Panc1 (cell line): ENCODE measurements at regions not wholly inside any gene's neighbourhood (a gene's known extent, or its start where the extent isn't known, plus 50 kb on each side); places are given as distances from the start of the nearest gene placed in this dataset.
"Not testable (repeated sequence)": the region's sequence is repeated elsewhere in the genome, so short reads cannot be mapped to it uniquely, and the experiment has no call there.

ENCODE experiments used
- ATAC-seq: fragments of 200-7000 bp; cut with Tn5 transposase; 2 replicates; pipeline ENCODE4 v1.9.1; 2020; ENCODE audit warnings: mild to moderate bottlenecking, moderate library complexity
- BruUV-seq: library from RNA; stranded (reverse); fragments of 400-500 nt; replicated peaks from 2 replicates; lab custom pipeline; 2021; lab: Mats Ljungman, UMichigan
- CTCF ChIA-PET: fragments of 300-600 bp; sonication (Branson Sonifier 250); formaldehyde crosslinking; loops from one replicate; lab custom pipeline; 2022; ENCODE audit warnings: antibody characterized with exemption; lab: Charles Lee
- POLR2A ChIA-PET: fragments of 300-600 bp; sonication (Branson Sonifier 250); formaldehyde crosslinking; loops from one replicate; lab custom pipeline; 2022; ENCODE audit warnings: antibody characterized with exemption; lab: Charles Lee
- DNase-seq: peaks from one replicate; pipeline ENCODE4 v3.0.0-alpha.2; 2010; ENCODE audit warnings: low read depth, low spot score
- H3K27ac ChIP-seq: 2 replicates; pipeline ENCODE4 v1.5.1; 2011; ENCODE audit warnings: mild to moderate bottlenecking, low read length, inconsistent platforms
- H3K27me3 ChIP-seq: fragments of 200-500 bp; sonication (Bioruptor generic); 2 replicates; pipeline ENCODE4 v1.6.0; 2014; ENCODE audit warnings: low read length, inconsistent platforms; ENCODE audit not compliant: control insufficient read depth, insufficient read depth
- H3K36me3 ChIP-seq: fragments of 200-500 bp; sonication (Bioruptor generic); 2 replicates; pipeline ENCODE4 v1.5.1; 2014; ENCODE audit warnings: inconsistent platforms, mild to moderate bottlenecking, low read length, moderate library complexity; ENCODE audit not compliant: control insufficient read depth, insufficient read depth
- H3K4me1 ChIP-seq: 2 replicates; pipeline ENCODE4 v1.5.1; 2011; ENCODE audit warnings: inconsistent platforms, mild to moderate bottlenecking, low read length, moderate library complexity; ENCODE audit not compliant: control insufficient read depth, insufficient read depth
- H3K4me3 ChIP-seq, 2 experiments: 2 replicates each; pipeline ENCODE4 v1.5.1; 2011 to 2012; ENCODE audit warnings: low read depth in 2 of 2, low read length in 2 of 2, mild to moderate bottlenecking in 2 of 2, inconsistent platforms in 1 of 2, moderate library complexity in 1 of 2
- H3K9me3 ChIP-seq: fragments of 200-500 bp; sonication (Bioruptor generic); 2 replicates; pipeline ENCODE4 v1.5.1; 2014; ENCODE audit warnings: low read depth, mild to moderate bottlenecking, inconsistent platforms, low read length, moderate library complexity; ENCODE audit not compliant: control insufficient read depth, insufficient read depth
- CTCF ChIP-seq: fragments of 450-650 bp; IDR thresholded peaks from 2 replicates; pipeline ENCODE4 v1.5.1; 2017; ENCODE audit warnings: mild to moderate bottlenecking
- POLR2AphosphoS5 ChIP-seq: IDR thresholded peaks from 2 replicates; pipeline ENCODE4 v1.6.1; 2012; ENCODE audit warnings: mild to moderate bottlenecking, low read depth, low read length, moderate library complexity
- REST ChIP-seq, 2 experiments: IDR thresholded peaks; 2 replicates each; pipeline ENCODE4 v1.6.1; 2011 to 2012; ENCODE audit warnings: low read depth in 2 of 2, control low read depth in 1 of 2, low read length in 1 of 2, mild to moderate bottlenecking in 1 of 2, moderate library complexity in 1 of 2; ENCODE audit not compliant: insufficient read depth in 1 of 2
- SIN3A ChIP-seq: IDR thresholded peaks from 2 replicates; pipeline ENCODE4 v1.6.1; 2012; ENCODE audit warnings: low read depth, mild to moderate bottlenecking, low read length, moderate library complexity, borderline replicate concordance; ENCODE audit not compliant: insufficient read depth
- TCF7L2 ChIP-seq: IDR thresholded peaks from 2 replicates; pipeline ENCODE4 v1.6.1; 2011; ENCODE audit warnings: mild to moderate bottlenecking, low read depth, low read length, inconsistent platforms
- in situ Hi-C: cut with HindIII; loops from 2 replicates; pipeline ENCODE4 v1.10.0; 2016; ENCODE audit warnings: low sequenced_read_pairs, low pct_unique_long_range_greater_than_20kb
- intact Hi-C: fragments of 100-400 bp; cut with micrococcal nuclease; formaldehyde crosslinking; loops from one replicate; pipeline ENCODE4 v1.10.0; 2022; ENCODE audit not compliant: unreplicated experiment

- no peak for DNase-seq
- CTCF ChIA-PET, result no interaction called here
- Histone ChIP-seq H3K36me3 (no peaks in the 10 kb centered on the region), H3K4me3 (no peak overlapping the region), H3K27ac (no peak overlapping the region), H3K27me3 (no peaks in the 10 kb centered on the region), H3K4me1 (no peaks in the 10 kb centered on the region), H3K9me3 (no peaks in the 10 kb centered on the region)
- POLR2A ChIA-PET, result no interaction called here
- intact Hi-C loops (no loop called here), in situ Hi-C loops (no loop called here)
- TF ChIP-seq TCF7L2 (no peak), POLR2AphosphoS5 (no peak), REST (IDR thresholded peaks at IDR 0.05; ENCODE audit: insufficient read depth in 1 of 2, low read depth in 2 of 2, low read length in 1 of 2) (no peak), SIN3A (no peak), CTCF (no peak)
- no peak for ATAC-seq
- BruUV-seq, result no TSS peak
These were observed 1234.4 kb downstream of the CNTNAP5 start for GRCh38 chr2:125259451-125259850.

GRCh38 chr2:125260366-125260930 lies 1235.4 kb downstream of the CNTNAP5 start:
- H3K27me3 ChIP-seq, ATAC-seq, H3K4me1 ChIP-seq, POLR2A ChIA-PET, BruUV-seq, in situ Hi-C loops, H3K27ac ChIP-seq, H3K9me3 ChIP-seq, DNase-seq, H3K4me3 ChIP-seq, H3K36me3 ChIP-seq, intact Hi-C loops, CTCF ChIA-PET: not testable (repeated sequence)

GRCh38 chr2:125264453-125264852 lies 1239.4 kb downstream of the CNTNAP5 start:
- ATAC-seq, result no peak
- CTCF ChIA-PET, result no interaction called here

More at GRCh38 chr2:125264453-125264852, 1239.4 kb downstream of the CNTNAP5 start:
- Histone ChIP-seq H3K4me3 (no peak overlapping the region), H3K4me1 (no peaks in the 10 kb centered on the region), H3K9me3 (no peaks in the 10 kb centered on the region), H3K27me3 (no peaks in the 10 kb centered on the region), H3K36me3 (no peaks in the 10 kb centered on the region), H3K27ac (no peak overlapping the region)
- in situ Hi-C loops, result no loop called here
- BruUV-seq, result no TSS peak
- no peak for TF ChIP-seq POLR2AphosphoS5
- TF ChIP-seq SIN3A, result no peak
- no peak for TF ChIP-seq CTCF
- no peak for TF ChIP-seq REST (IDR thresholded peaks at IDR 0.05; ENCODE audit: insufficient read depth in 1 of 2, low read depth in 2 of 2, low read length in 1 of 2)
- TF ChIP-seq TCF7L2, result no peak
- intact Hi-C loops, result no loop called here
- no peak for DNase-seq
- POLR2A ChIA-PET, result no interaction called here
